ENCODE measurements at regions not wholly inside any gene's neighbourhood (a gene's known extent, or its start where the extent isn't known, plus 50 kb on each side); places are given as distances from the start of the nearest gene placed in this dataset.

GRCh38 chr6:27688014-27688586, 215.2 kb upstream of the ZNF184 start (continued):
- TF ChIP-seq NR0B2 (CRISPR knock-in tag; IDR thresholded peaks at IDR 0.05) = no peak
- TF ChIP-seq BATF2 (CRISPR knock-in tag; IDR thresholded peaks at IDR 0.05) = 0 out of 2 replicates have a peak, but pooled peaks have one; percentile 62
- TF ChIP-seq PHF21A (CRISPR knock-in tag; IDR thresholded peaks at IDR 0.05) = peak; percentile 83
- no peak for TF ChIP-seq ZNF225 (CRISPR knock-in tag; IDR thresholded peaks at IDR 0.05)
- peak; percentile 34; the same call in 1 of the 2 replicates for TF ChIP-seq ZNF7 (CRISPR knock-in tag; IDR thresholded peaks at IDR 0.05)
- peak; percentile 80 for TF ChIP-seq TGIF2 (CRISPR knock-in tag; IDR thresholded peaks at IDR 0.05)
- TF ChIP-seq TAF15 (IDR thresholded peaks at IDR 0.05; ENCODE audit: low read depth, low read length, poor library complexity, severe bottlenecking) = no peak
- TF ChIP-seq TEF (CRISPR knock-in tag; IDR thresholded peaks at IDR 0.05) = no peak
- no peak for TF ChIP-seq PAX8 (CRISPR knock-in tag; IDR thresholded peaks at IDR 0.05; ENCODE audit: borderline replicate concordance)
- no peak for TF ChIP-seq PTBP1 (IDR thresholded peaks at IDR 0.05; ENCODE audit: low read depth, low read length, poor library complexity, severe bottlenecking)
- TF ChIP-seq RXRB (CRISPR knock-in tag; IDR thresholded peaks at IDR 0.05; ENCODE audit: borderline replicate concordance) = peak; percentile 86
- no peak for TF ChIP-seq ZKSCAN5 (CRISPR knock-in tag; IDR thresholded peaks at IDR 0.05)
- TF ChIP-seq ZNF710 (CRISPR knock-in tag; IDR thresholded peaks at IDR 0.05; ENCODE audit: borderline replicate concordance) = peak; percentile 78
- TF ChIP-seq ZNF572 (CRISPR knock-in tag; IDR thresholded peaks at IDR 0.05) = peak; percentile 71; the same call in 1 of the 2 replicates
- peak; percentile 38; the same call in 1 of the 2 replicates for TF ChIP-seq CREB1 (IDR thresholded peaks at IDR 0.05)
- no peak for TF ChIP-seq CREB1 (CRISPR knock-in tag; IDR thresholded peaks at IDR 0.05)
- TF ChIP-seq ARHGAP35 (CRISPR knock-in tag; IDR thresholded peaks at IDR 0.05; ENCODE audit: borderline replicate concordance) = no peak; the same call in 1 of the 2 replicates
- no peak for TF ChIP-seq ZNF382 (CRISPR knock-in tag; IDR thresholded peaks at IDR 0.05; ENCODE audit: borderline replicate concordance)
- no peak for TF ChIP-seq ATF7 (IDR thresholded peaks at IDR 0.05)
- no peak for TF ChIP-seq ATF7 (CRISPR knock-in tag; IDR thresholded peaks at IDR 0.05)
- peak; percentile 89 for TF ChIP-seq MED1 (CRISPR knock-in tag; IDR thresholded peaks at IDR 0.05)
- TF ChIP-seq SIN3B (IDR thresholded peaks at IDR 0.05; ENCODE audit: low read length) = 0 out of 2 replicates have a peak, but pooled peaks have one; percentile 52
- TF ChIP-seq ZNF101 (CRISPR knock-in tag; IDR thresholded peaks at IDR 0.05; ENCODE audit: borderline replicate concordance, low read depth) = no peak
- peak; percentile 74 for TF ChIP-seq ZNF770 (CRISPR knock-in tag; IDR thresholded peaks at IDR 0.05)

All from HepG2 (cell line).